ENCODE measurements at regions not wholly inside any gene's neighbourhood (a gene's known extent, or its start where the extent isn't known, plus 50 kb on each side); places are given as distances from the start of the nearest gene placed in this dataset.

GRCh38 chr1:96358057-96358456, 363.5 kb upstream of the PTBP2 start:
- WGBS, 2 donors, result 80 to 93% methylated on average over 3 of the region's 3 CpGs
- intact Hi-C loops (cut with DNase I), result no loop called here
- Histone ChIP-seq H3K27ac (no peak overlapping the region), H3K4me1 (no peaks in the 10 kb centered on the region), H3K4me3 (no peak overlapping the region), H3K36me3 (no peaks in the 10 kb centered on the region), H3K27me3 (no peaks in the 10 kb centered on the region), H3K9me3 (no peaks in the 10 kb centered on the region)
- no peak for DNase-seq
- TF ChIP-seq, protein P1, sequence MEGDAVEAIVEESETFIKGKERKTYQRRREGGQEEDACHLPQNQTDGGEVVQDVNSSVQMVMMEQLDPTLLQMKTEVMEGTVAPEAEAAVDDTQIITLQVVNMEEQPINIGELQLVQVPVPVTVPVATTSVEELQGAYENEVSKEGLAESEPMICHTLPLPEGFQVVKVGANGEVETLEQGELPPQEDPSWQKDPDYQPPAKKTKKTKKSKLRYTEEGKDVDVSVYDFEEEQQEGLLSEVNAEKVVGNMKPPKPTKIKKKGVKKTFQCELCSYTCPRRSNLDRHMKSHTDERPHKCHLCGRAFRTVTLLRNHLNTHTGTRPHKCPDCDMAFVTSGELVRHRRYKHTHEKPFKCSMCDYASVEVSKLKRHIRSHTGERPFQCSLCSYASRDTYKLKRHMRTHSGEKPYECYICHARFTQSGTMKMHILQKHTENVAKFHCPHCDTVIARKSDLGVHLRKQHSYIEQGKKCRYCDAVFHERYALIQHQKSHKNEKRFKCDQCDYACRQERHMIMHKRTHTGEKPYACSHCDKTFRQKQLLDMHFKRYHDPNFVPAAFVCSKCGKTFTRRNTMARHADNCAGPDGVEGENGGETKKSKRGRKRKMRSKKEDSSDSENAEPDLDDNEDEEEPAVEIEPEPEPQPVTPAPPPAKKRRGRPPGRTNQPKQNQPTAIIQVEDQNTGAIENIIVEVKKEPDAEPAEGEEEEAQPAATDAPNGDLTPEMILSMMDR (IDR thresholded peaks at IDR 0.05), result no peak
- TF ChIP-seq POLR2AphosphoS5 (IDR thresholded peaks at IDR 0.05) (no peak), EP300 (IDR thresholded peaks at IDR 0.05) (no peak), POLR2A (IDR thresholded peaks at IDR 0.05) (no peak)

DNA sequence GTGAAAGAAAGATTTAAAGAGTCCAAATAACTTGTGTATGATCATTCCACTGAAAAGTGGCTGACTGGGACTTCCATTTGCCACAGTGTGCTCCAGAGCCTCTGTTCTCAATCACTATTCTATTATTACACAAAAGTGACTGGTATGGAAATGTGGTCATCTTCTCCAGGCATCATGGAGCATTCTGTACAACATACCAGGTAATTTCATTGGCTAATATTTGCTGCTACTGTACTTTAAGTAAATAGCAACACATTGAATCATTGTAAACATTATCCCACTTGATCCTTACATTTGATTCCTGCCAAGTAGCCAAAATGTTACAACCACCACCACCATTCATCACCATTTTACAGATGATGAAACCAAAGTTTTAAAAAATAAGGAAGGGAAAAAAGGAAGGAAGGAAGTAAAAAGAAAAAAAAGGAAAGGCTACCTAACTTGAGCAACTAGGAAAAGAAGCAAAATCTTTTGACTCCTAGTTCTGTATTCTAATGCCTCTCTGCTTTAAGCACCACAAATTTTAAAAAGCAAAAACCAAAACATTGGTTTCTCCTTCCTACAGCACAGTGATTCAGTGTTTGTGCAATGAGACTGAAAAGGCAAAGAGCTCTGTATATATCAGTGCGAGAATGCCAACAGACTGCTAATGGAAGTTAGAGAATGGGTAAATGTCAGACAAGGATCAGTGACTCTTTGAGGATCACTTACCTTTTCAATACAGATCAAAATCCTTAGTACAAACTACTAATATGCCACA, 361.4 kb upstream of the PTBP2 start:
- H3K36me3 ChIP-seq, result no peaks in the 10 kb centered on the region
- 89 to 91% methylated on average over 1 of the region's 1 CpG for WGBS, 2 donors
- DNase-seq, result no peak
- H3K9me3 ChIP-seq, result no peaks in the 10 kb centered on the region
- H3K27me3 ChIP-seq, result no peaks in the 10 kb centered on the region
- TF ChIP-seq POLR2A (IDR thresholded peaks at IDR 0.05) (no peak), POLR2AphosphoS5 (IDR thresholded peaks at IDR 0.05) (no peak), EP300 (IDR thresholded peaks at IDR 0.05) (no peak)
- TF ChIP-seq, protein P1 (IDR thresholded peaks at IDR 0.05), result no peak
- intact Hi-C loops (cut with DNase I), result no loop called here
- no peak overlapping the region for H3K4me3 ChIP-seq
- H3K4me1 ChIP-seq, result peaks cover 0 to 3% (median 0%) of the 10 kb centered on the region in 4 donors
- H3K27ac ChIP-seq, result no peak overlapping the region

DNA sequence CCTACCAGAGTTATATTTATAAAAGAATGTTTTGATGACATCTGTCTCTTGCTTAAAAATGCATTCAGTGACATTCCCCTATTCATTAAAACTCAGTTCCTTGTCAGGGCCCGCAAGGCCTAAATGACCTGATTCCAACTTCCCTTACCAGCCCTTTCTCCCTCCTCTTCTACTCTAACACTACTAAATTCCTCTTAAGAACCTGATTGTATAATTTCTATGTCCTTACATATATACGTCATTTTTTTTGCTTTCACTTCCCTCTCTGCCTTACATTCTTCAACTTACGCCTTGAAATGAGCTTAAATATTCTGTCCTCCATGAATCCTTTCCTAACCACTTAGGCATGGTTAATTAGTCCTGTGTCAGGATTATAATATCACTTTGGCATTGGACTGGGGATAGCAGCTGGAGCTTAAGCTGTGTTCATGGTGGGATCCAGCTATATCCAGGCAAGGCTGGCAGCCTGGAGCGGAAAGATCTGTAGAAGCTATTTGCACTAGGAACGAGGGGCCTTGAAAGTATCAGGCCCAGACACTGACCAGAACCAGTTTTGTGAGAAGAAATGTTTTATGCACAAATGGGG, 360.2 kb upstream of the PTBP2 start:
- 75 to 80% methylated on average over 5 of the region's 5 CpGs for WGBS, 2 donors
- TF ChIP-seq EP300 (IDR thresholded peaks at IDR 0.05), result no peak
- TF ChIP-seq POLR2A (IDR thresholded peaks at IDR 0.05), result no peak
- TF ChIP-seq, protein P1 (IDR thresholded peaks at IDR 0.05), result no peak
- TF ChIP-seq POLR2AphosphoS5 (IDR thresholded peaks at IDR 0.05), result no peak

DNA sequence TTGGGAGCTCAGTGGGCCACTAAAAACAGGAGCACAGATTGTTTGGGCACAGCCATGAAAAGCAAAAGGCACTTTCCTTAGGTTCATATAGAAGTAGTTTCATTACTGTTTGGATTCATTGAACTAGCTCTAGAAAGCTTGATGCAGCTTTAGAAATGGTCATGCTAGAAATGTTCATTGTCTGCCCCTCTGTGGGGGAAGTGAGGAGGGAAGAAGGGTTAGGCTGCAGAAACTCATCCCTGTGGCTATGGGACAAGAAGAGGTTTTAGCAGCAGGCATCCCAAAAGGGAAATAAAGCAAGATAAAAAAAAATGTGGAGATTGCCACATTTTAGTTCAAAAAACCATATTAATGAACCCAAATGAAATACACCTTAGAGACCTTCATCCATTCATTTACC, 359.6 kb upstream of the PTBP2 start:
- no peak overlapping the region for H3K4me3 ChIP-seq
- TF ChIP-seq, protein P1 (IDR thresholded peaks at IDR 0.05), result no peak
- TF ChIP-seq POLR2AphosphoS5 (IDR thresholded peaks at IDR 0.05), result no peak
- TF ChIP-seq EP300 (IDR thresholded peaks at IDR 0.05), result no peak
- no peak for TF ChIP-seq POLR2A (IDR thresholded peaks at IDR 0.05)
- H3K27me3 ChIP-seq, result no peaks in the 10 kb centered on the region
- no peak overlapping the region for H3K27ac ChIP-seq
- peaks cover 0 to 3% (median 0%) of the 10 kb centered on the region in 4 donors for H3K4me1 ChIP-seq
- H3K9me3 ChIP-seq, result no peaks in the 10 kb centered on the region
- H3K36me3 ChIP-seq, result no peaks in the 10 kb centered on the region
- DNase-seq, result no peak
- intact Hi-C loops (cut with DNase I), result no loop called here

More for the DNA sequence above, 360.2 kb upstream of the PTBP2 start:
- Histone ChIP-seq H3K27me3 (no peaks in the 10 kb centered on the region), H3K4me3 (no peak overlapping the region), H3K4me1 (peaks cover 0 to 3% (median 0%) of the 10 kb centered on the region in 4 donors), H3K27ac (no peak overlapping the region), H3K9me3 (no peaks in the 10 kb centered on the region), H3K36me3 (no peaks in the 10 kb centered on the region)
- intact Hi-C loops (cut with DNase I), result no loop called here
- no peak for DNase-seq

Measured in sigmoid colon (tissue), 6 donors.